SK-N-SH (cell line): ENCODE measurements at regions not wholly inside any gene's neighbourhood (a gene's known extent, or its start where the extent isn't known, plus 50 kb on each side); places are given as distances from the start of the nearest gene placed in this dataset.

Experiments used
- CTCF ChIP-seq: fragments of 200-600 bp; sonication (generic); IDR thresholded peaks from 2 replicates; pipeline ENCODE4 v1.6.1; 2017; ENCODE audit warnings: antibody characterized with exemption, mild to moderate bottlenecking, moderate library complexity
- SIN3A ChIP-seq: IDR thresholded peaks from 2 replicates; pipeline ENCODE4 v1.6.1; 2012; ENCODE audit warnings: low read depth, mild to moderate bottlenecking, low read length, moderate library complexity, borderline replicate concordance
- TCF12 ChIP-seq: IDR thresholded peaks from 2 replicates; pipeline ENCODE4 v1.4.0; 2012
- TEAD4 ChIP-seq: IDR thresholded peaks from 2 replicates; pipeline ENCODE4 v1.4.0; 2012; ENCODE audit warnings: mild to moderate bottlenecking, borderline replicate concordance; ENCODE audit not compliant: insufficient read depth
- YY1 ChIP-seq: IDR thresholded peaks from 2 replicates; pipeline ENCODE4 v1.4.0; 2012; ENCODE audit warnings: low read depth, mild to moderate bottlenecking

GRCh38 chr9:18184401-18184800 lies 289.6 kb upstream of the ADAMTSL1 start:
- TF ChIP-seq TEAD4 (no peak), YY1 (no peak), CTCF (no peak), SIN3A (no peak), TCF12 (no peak)
